Motor neuron (in vitro differentiated cells): ENCODE measurements at regions not wholly inside any gene's neighbourhood (a gene's known extent, or its start where the extent isn't known, plus 50 kb on each side); places are given as distances from the start of the nearest gene placed in this dataset.

Experiments
- ATAC-seq, 8 experiments: fragments of 200-7000 bp; cut with Tn5 transposase; replicated peaks in 6 of 8; 2 replicates each; pipeline ENCODE4 v1.8.0; 2021; ENCODE audit warnings: mild to moderate bottlenecking in 8 of 8, moderate library complexity in 8 of 8
- H3K27ac ChIP-seq, 2 donors: fragments of 250-450 bp; sonication (Bioruptor Pico); 2 replicates each; pipeline ENCODE4 v1.9.0; 2021; ENCODE audit warnings: antibody characterized with exemption in 2 of 2, mild to moderate bottlenecking in 2 of 2, moderate library complexity in 1 of 2
- H3K4me1 ChIP-seq, 2 donors: fragments of 250-450 bp; sonication (Bioruptor Pico); replicated peaks in 1 of 2; 2 replicates each; pipeline ENCODE4 v1.6.1; 2021; ENCODE audit warnings: antibody characterized with exemption in 2 of 2, mild to moderate bottlenecking in 2 of 2, moderate library complexity in 1 of 2
- H3K4me3 ChIP-seq, 5 donors: fragments of 250-450 bp; sonication (Bioruptor Pico); 2 replicates each; pipeline ENCODE4 v1.9.0; 2021; ENCODE audit warnings: antibody characterized with exemption in 5 of 5, mild to moderate bottlenecking in 5 of 5, moderate library complexity in 4 of 5
- WGBS, 10 experiments: fragments of 450-650 bp; shearing (Covaris generic); methylation state at CpG; one replicate each; pipeline ENCODE4 v1.0.0; 2022; 5-methylcytosine and 5-hydroxymethylcytosine counted together
- in situ Hi-C, 9 experiments: fragments of 400-800 bp; cut with MboI; loops; one replicate each; pipeline ENCODE4 v1.15.0; 2021; ENCODE audit warnings: low sequenced_read_pairs in 9 of 9, low pct_unique_long_range_greater_than_20kb in 2 of 9; ENCODE audit not compliant: unreplicated experiment in 9 of 9

GRCh38 chr9:111186021-111186530, 143.9 kb downstream of the OR2K2 start:
- H3K27ac ChIP-seq, result no peak overlapping the region
- 29 to 100% (median 67%) methylated on average over 1 of the region's 1 CpG; no CpG with 5 or more reads in 4 of the 10 experiments for WGBS, 10 experiments
- in situ Hi-C loops, result loop anchor here in 1 of 9 experiments (25.0 kb wide), 1 partner anchor 124 kb away; no protein-coding TSS in a partner anchor
- no peak overlapping the region for H3K4me3 ChIP-seq
- no peak for ATAC-seq
- no peaks in the 10 kb centered on the region for H3K4me1 ChIP-seq

GRCh38 chr9:111180811-111181210, 142.5 kb upstream of the LPAR1 start:
- 0 to 100% (median 50%) methylated on average over 1 to 2 of the region's 2 CpGs for WGBS, 10 experiments
- no peak for ATAC-seq
- in situ Hi-C loops, result loop anchor here in 1 of 9 experiments (25.0 kb wide), 1 partner anchor 119 kb away; no protein-coding TSS in a partner anchor
- Histone ChIP-seq H3K4me3 (no peak overlapping the region), H3K27ac (no peak overlapping the region), H3K4me1 (peaks cover 0 to 4% of the 10 kb centered on the region in 2 donors)

- 80 to 100% (median 92%) methylated on average over 2 to 5 of the region's 5 CpGs; no CpG with 5 or more reads in 3 of the 10 experiments for WGBS, 10 experiments
- Histone ChIP-seq H3K4me1 (peaks cover 0 to 4% of the 10 kb centered on the region in 2 donors), H3K4me3 (no peak overlapping the region), H3K27ac (no peak overlapping the region)
- ATAC-seq, result no peak
- in situ Hi-C loops, result loop anchor here in 1 of 9 experiments (25.0 kb wide), 1 partner anchor 117 kb away; no protein-coding TSS in a partner anchor
These were observed 141.3 kb upstream of the LPAR1 start for GRCh38 chr9:111179577-111179976.

DNA sequence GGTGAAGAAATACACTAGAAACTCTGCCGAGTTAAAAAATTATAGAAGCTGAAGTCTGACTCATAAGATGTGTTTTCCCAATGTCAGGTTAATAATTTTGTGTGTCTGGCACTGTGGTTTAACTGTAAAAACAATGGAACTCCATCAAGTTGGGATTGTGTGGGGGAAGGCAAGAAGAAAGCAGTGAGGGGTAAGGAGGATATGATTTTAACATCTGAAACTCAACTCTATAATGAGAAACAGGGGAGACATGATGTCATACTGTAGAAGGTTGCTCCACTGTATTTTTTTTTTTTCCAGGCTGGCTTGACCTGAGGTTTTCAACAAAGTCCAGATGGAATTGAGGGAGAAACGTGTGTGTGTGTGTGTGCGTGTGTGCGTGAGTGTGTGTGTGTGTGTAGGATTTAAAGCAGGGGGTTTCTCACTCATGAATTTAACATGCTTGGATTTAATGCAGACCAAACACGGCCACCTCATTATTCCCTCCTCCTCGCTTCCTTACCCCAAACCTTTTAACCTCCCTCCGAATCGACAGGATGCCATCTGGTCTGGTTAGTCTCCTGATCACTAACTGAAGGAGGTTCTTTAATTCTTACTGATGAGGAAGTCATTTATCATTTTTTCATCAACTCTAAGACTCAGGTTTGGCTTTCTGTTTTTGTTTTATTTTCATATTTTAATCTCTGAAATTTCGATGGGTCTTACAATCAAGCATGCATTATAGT, 140.2 kb upstream of the LPAR1 start:
- H3K4me3 ChIP-seq, result no peak overlapping the region
- in situ Hi-C loops, result loop anchor here in 1 of 9 experiments (25.0 kb wide), 1 partner anchor 116 kb away; no protein-coding TSS in a partner anchor
- no peak overlapping the region for H3K27ac ChIP-seq
- peaks cover 0 to 4% of the 10 kb centered on the region in 2 donors for H3K4me1 ChIP-seq
- peak in 3 of 8 experiments; percentile 18 to 45 (median 36) for ATAC-seq
- 8 to 86% (median 72%) methylated on average over 4 to 8 of the region's 9 CpGs for WGBS, 10 experiments

- in situ Hi-C loops, result loop anchor here in 1 of 9 experiments (25.0 kb wide), 1 partner anchor 114 kb away; no protein-coding TSS in a partner anchor
- WGBS, 10 experiments, result 56 to 95% (median 85%) methylated on average over 1 to 6 of the region's 6 CpGs; no CpG with 5 or more reads in 1 of the 10 experiments
- no peak for ATAC-seq
These were observed 138.2 kb upstream of the LPAR1 start for GRCh38 chr9:111176511-111176910.

GRCh38 chr9:111175350-111175749, 137.1 kb upstream of the LPAR1 start:
- ATAC-seq, result no peak
- no peak overlapping the region for H3K4me3 ChIP-seq
- in situ Hi-C loops, result loop anchor here in 1 of 9 experiments (25.0 kb wide), 1 partner anchor 113 kb away; no protein-coding TSS in a partner anchor
- no peak overlapping the region for H3K27ac ChIP-seq
- peaks cover 0 to 4% of the 10 kb centered on the region in 2 donors for H3K4me1 ChIP-seq

More at GRCh38 chr9:111176511-111176910, 138.2 kb upstream of the LPAR1 start:
- H3K4me3 ChIP-seq, result no peak overlapping the region
- no peak overlapping the region for H3K27ac ChIP-seq
- H3K4me1 ChIP-seq, result peaks cover 0 to 4% of the 10 kb centered on the region in 2 donors

- H3K4me3 ChIP-seq, result no peak overlapping the region
- in situ Hi-C loops, result loop anchor here in 1 of 9 experiments (25.0 kb wide), 1 partner anchor 530 kb away; no protein-coding TSS in a partner anchor
- 77 to 100% (median 91%) methylated on average over 1 to 2 of the region's 2 CpGs for WGBS, 10 experiments
- H3K4me1 ChIP-seq, result no peaks in the 10 kb centered on the region
- ATAC-seq, result no peak
- H3K27ac ChIP-seq, result no peak overlapping the region
These were observed 129.1 kb upstream of the LPAR1 start for GRCh38 chr9:111167341-111167740.

- WGBS, 10 experiments, result 23 to 91% (median 72%) methylated on average over 1 to 5 of the region's 5 CpGs
- Histone ChIP-seq H3K4me3 (no peak overlapping the region), H3K27ac (no peak overlapping the region), H3K4me1 (peaks cover 0 to 4% of the 10 kb centered on the region in 2 donors)
- in situ Hi-C loops, result loop anchor here in 1 of 9 experiments (25.0 kb wide), 1 partner anchor 527 kb away; no protein-coding TSS in a partner anchor
- ATAC-seq, result no peak
These were observed 125.6 kb upstream of the LPAR1 start for GRCh38 chr9:111163716-111164389.

- ATAC-seq, result no peak
- Histone ChIP-seq H3K27ac (no peak overlapping the region), H3K4me3 (no peak overlapping the region), H3K4me1 (peaks cover 0 to 4% of the 10 kb centered on the region in 2 donors)
- WGBS, 10 experiments, result 35 to 97% (median 83%) methylated on average over 2 to 3 of the region's 3 CpGs; no CpG with 5 or more reads in 1 of the 10 experiments
- in situ Hi-C loops, result loop anchor here in 1 of 9 experiments (25.0 kb wide), 1 partner anchor 525 kb away; no protein-coding TSS in a partner anchor
These were observed 123.8 kb upstream of the LPAR1 start for GRCh38 chr9:111162026-111162425.

DNA sequence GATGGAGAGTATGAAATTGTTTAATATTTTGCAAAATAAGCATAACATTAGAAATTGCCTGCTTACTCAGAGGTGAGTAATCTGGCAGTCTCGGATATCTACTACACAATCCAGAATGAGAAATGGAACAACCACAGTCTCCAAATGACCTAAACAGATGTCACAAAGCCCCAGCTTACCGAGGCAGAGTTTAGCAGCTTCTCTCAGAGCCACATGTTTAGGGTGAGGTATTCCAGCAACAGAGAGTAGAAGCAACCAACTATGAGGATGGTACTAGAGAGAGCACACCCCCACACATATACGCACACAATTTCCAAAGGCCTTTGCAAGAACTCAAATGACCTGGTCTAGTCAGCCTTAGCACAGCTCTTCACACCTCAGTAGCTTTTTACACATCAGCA, 122.7 kb upstream of the LPAR1 start:
- no peak for ATAC-seq

GRCh38 chr9:111158999-111159398, 120.7 kb upstream of the LPAR1 start:
- WGBS, 10 experiments, result 60 to 100% (median 83%) methylated on average over 1 to 2 of the region's 2 CpGs; no CpG with 5 or more reads in 1 of the 10 experiments
- no peak overlapping the region for H3K27ac ChIP-seq
- no peak overlapping the region for H3K4me3 ChIP-seq
- peaks cover 0 to 4% of the 10 kb centered on the region in 2 donors for H3K4me1 ChIP-seq
- in situ Hi-C loops, result loop anchor here in 1 of 9 experiments (25.0 kb wide), 1 partner anchor 522 kb away; no protein-coding TSS in a partner anchor
- no peak for ATAC-seq

More for the DNA sequence above, 122.7 kb upstream of the LPAR1 start:
- Histone ChIP-seq H3K27ac (no peak overlapping the region), H3K4me1 (peaks cover 0 to 4% of the 10 kb centered on the region in 2 donors), H3K4me3 (no peak overlapping the region)
- in situ Hi-C loops, result loop anchor here in 1 of 9 experiments (25.0 kb wide), 1 partner anchor 524 kb away; no protein-coding TSS in a partner anchor
- 0 to 100% (median 75%) methylated on average over 1 to 2 of the region's 3 CpGs; no CpG with 5 or more reads in 2 of the 10 experiments for WGBS, 10 experiments

DNA sequence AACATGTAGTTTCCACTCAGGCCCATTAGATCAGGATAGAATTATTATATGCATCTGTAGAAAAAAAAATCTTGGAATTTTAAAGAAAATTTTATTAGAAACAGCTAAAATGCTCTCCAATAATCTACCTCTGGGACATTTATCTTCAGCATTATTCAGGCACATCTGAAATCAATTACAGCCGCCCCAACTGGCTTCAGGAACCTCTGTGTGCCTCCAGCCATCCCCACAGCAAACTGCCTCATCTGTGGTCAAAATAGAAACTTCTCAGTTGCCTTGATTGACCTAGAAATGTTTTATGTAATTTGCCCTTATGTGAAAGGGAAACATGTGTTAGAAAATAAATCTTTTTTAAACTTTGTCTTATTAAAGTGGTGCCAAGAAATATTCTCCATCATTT, 120.1 kb upstream of the LPAR1 start:
- WGBS, 10 experiments, result 17 to 100% (median 80%) methylated on average over 1 of the region's 1 CpG; no CpG with 5 or more reads in 1 of the 10 experiments
- no peak overlapping the region for H3K4me3 ChIP-seq
- H3K27ac ChIP-seq, result no peak overlapping the region
- peak in 1 of 8 experiments; percentile 21 for ATAC-seq
- in situ Hi-C loops, result loop anchor here in 1 of 9 experiments (25.0 kb wide), 1 partner anchor 521 kb away; no protein-coding TSS in a partner anchor
- H3K4me1 ChIP-seq, result peaks cover 0 to 4% of the 10 kb centered on the region in 2 donors
